ENCODE measurements at regions not wholly inside any gene's neighbourhood (a gene's known extent, or its start where the extent isn't known, plus 50 kb on each side); places are given as distances from the start of the nearest gene placed in this dataset.

- no peak for DNase-seq
Measured at GRCh38 chr11:127567237-127567932, 566.8 kb upstream of the KIRREL3 start.

- no peak for DNase-seq
Measured at GRCh38 chr11:127564810-127565209, 564.2 kb upstream of the KIRREL3 start.

GRCh38 chr11:127559978-127560377 is 559.4 kb upstream of the KIRREL3 start:
- no peak for DNase-seq

GRCh38 chr11:127552446-127552845 is 551.9 kb upstream of the KIRREL3 start:
- no peak for DNase-seq

- DNase-seq, result no peak
Measured at GRCh38 chr11:127531167-127531566, 530.6 kb upstream of the KIRREL3 start.

GRCh38 chr11:127528297-127528696 is 527.7 kb upstream of the KIRREL3 start:
- no peak for DNase-seq

- DNase-seq, result no peak
Measured at GRCh38 chr11:127524618-127525017, 524.0 kb upstream of the KIRREL3 start.

- DNase-seq, result no peak
Measured at GRCh38 chr11:127521413-127521812, 520.8 kb upstream of the KIRREL3 start.

GRCh38 chr11:127507851-127508250 is 507.3 kb upstream of the KIRREL3 start:
- no peak for DNase-seq

- no peak for DNase-seq
Measured at GRCh38 chr11:127506647-127507046, 506.1 kb upstream of the KIRREL3 start.

- DNase-seq, result no peak
Measured at GRCh38 chr11:127506126-127506525, 505.6 kb upstream of the KIRREL3 start.

GRCh38 chr11:127496165-127496564 is 495.6 kb upstream of the KIRREL3 start:
- DNase-seq, result no peak

GRCh38 chr11:127493330-127494022 is 492.9 kb upstream of the KIRREL3 start:
- no peak for DNase-seq

- DNase-seq, result no peak
Measured at GRCh38 chr11:127492029-127492428, 491.5 kb upstream of the KIRREL3 start.

GRCh38 chr11:127491589-127491988 is 491.0 kb upstream of the KIRREL3 start:
- DNase-seq, result no peak

GRCh38 chr11:127490896-127491295 is 490.3 kb upstream of the KIRREL3 start:
- no peak for DNase-seq

GRCh38 chr11:127485541-127485940 is 485.0 kb upstream of the KIRREL3 start:
- DNase-seq, result no peak

GRCh38 chr11:127481391-127481790 is 480.8 kb upstream of the KIRREL3 start:
- no peak for DNase-seq

GRCh38 chr11:127478826-127479225 is 478.3 kb upstream of the KIRREL3 start:
- DNase-seq, result no peak

GRCh38 chr11:127474766-127475165 is 474.2 kb upstream of the KIRREL3 start:
- DNase-seq, result no peak

GRCh38 chr11:127472505-127472904 is 471.9 kb upstream of the KIRREL3 start:
- no peak for DNase-seq

GRCh38 chr11:127471662-127472061 is 471.1 kb upstream of the KIRREL3 start:
- DNase-seq, result no peak

GRCh38 chr11:127470306-127470884 is 469.8 kb upstream of the KIRREL3 start:
- DNase-seq, result peak; percentile 29 to 31

GRCh38 chr11:127464325-127464724 is 463.8 kb upstream of the KIRREL3 start:
- DNase-seq, result no peak

Data from inflammatory macrophage (primary cell).